A673 (cell line): ENCODE measurements at regions not wholly inside any gene's neighbourhood (a gene's known extent, or its start where the extent isn't known, plus 50 kb on each side); places are given as distances from the start of the nearest gene placed in this dataset.

Experiments used
- BruUV-seq: library from RNA; stranded (reverse); fragments of 400-500 nt; replicated peaks from 2 replicates; lab custom pipeline; 2021; lab: Mats Ljungman, UMichigan
- CTCF ChIA-PET: fragments of 300-600 bp; sonication (Branson Sonifier 250); formaldehyde crosslinking; loops from one replicate; lab custom pipeline; 2022; ENCODE audit warnings: antibody characterized with exemption; lab: Charles Lee
- POLR2A ChIA-PET: fragments of 300-600 bp; sonication (Branson Sonifier 250); formaldehyde crosslinking; loops from one replicate; lab custom pipeline; 2022; ENCODE audit warnings: antibody characterized with exemption; ENCODE audit not compliant: low non-redundant PET; lab: Charles Lee
- DNase-seq: peaks from one replicate; pipeline ENCODE4 v3.0.0-alpha.2; 2015; ENCODE audit warnings: low spot score
- H3K27ac ChIP-seq: fragments of 200-600 bp; sonication (generic); 2 replicates; pipeline ENCODE4 v1.5.1; 2016; ENCODE audit warnings: mixed run types, low read depth, mild to moderate bottlenecking, mixed read lengths, antibody characterized with exemption, low read length; ENCODE audit not compliant: poor library complexity, severe bottlenecking
- H3K27me3 ChIP-seq: fragments of 200-600 bp; sonication (generic); replicated peaks from 2 replicates; pipeline ENCODE4 v1.6.1; 2017; ENCODE audit warnings: mixed run types, low read depth, mild to moderate bottlenecking, mixed read lengths, antibody characterized with exemption, low read length; ENCODE audit not compliant: insufficient read depth, poor library complexity
- H3K36me3 ChIP-seq: fragments of 200-600 bp; sonication (generic); 2 replicates; pipeline ENCODE4 v1.6.1; 2016; ENCODE audit warnings: mixed run types, mild to moderate bottlenecking, mixed read lengths, antibody characterized with exemption, low read length; ENCODE audit not compliant: insufficient read depth, poor library complexity, severe bottlenecking
- H3K4me1 ChIP-seq: fragments of 200-600 bp; sonication (generic); 2 replicates; pipeline ENCODE4 v1.6.1; 2017; ENCODE audit warnings: mixed run types, mild to moderate bottlenecking, mixed read lengths, antibody characterized with exemption, low read length; ENCODE audit not compliant: insufficient read depth, poor library complexity, severe bottlenecking
- H3K4me3 ChIP-seq: fragments of 200-600 bp; sonication (generic); 2 replicates; pipeline ENCODE4 v1.5.1; 2016; ENCODE audit warnings: low read depth, mixed run types, mild to moderate bottlenecking, mixed read lengths, low read length; ENCODE audit not compliant: poor library complexity, severe bottlenecking
- H3K9me3 ChIP-seq: fragments of 200-600 bp; sonication (generic); 2 replicates; pipeline ENCODE4 v1.6.1; 2016; ENCODE audit warnings: mixed run types, low read depth, mild to moderate bottlenecking, mixed read lengths, antibody characterized with exemption, low read length; ENCODE audit not compliant: poor library complexity, severe bottlenecking
- CTCF ChIP-seq: fragments of 300-800, 200-600 bp; sonication (generic); conservative IDR thresholded peaks from 2 replicates; pipeline ENCODE4 v1.5.1; 2017; ENCODE audit warnings: low read depth, mild to moderate bottlenecking, antibody characterized with exemption, low read length, moderate library complexity, mixed read lengths
- EZH2 ChIP-seq: fragments of 200-600 bp; sonication (generic); IDR thresholded peaks from 2 replicates; pipeline ENCODE4 v1.6.1; 2017; ENCODE audit warnings: borderline replicate concordance, low read depth, mild to moderate bottlenecking, mixed read lengths, antibody characterized with exemption, low read length; ENCODE audit not compliant: poor library complexity, severe bottlenecking
- intact Hi-C: fragments of 100-400 bp; cut with micrococcal nuclease; formaldehyde crosslinking; loops from one replicate; pipeline ENCODE4 v1.10.0; 2022; ENCODE audit not compliant: unreplicated experiment

GRCh38 chr2:13545320-13545719 is 828.6 kb downstream of the TRIB2 start:
- H3K4me1 ChIP-seq: no peaks in the 10 kb centered on the region
- no peak overlapping the region for H3K4me3 ChIP-seq
- CTCF ChIA-PET: no interaction called here
- no peak for TF ChIP-seq CTCF
- no peak for TF ChIP-seq EZH2
- H3K9me3 ChIP-seq: no peaks in the 10 kb centered on the region
- no peak for DNase-seq
- peaks cover 27% of the 10 kb centered on the region for H3K27me3 ChIP-seq
- POLR2A ChIA-PET: no interaction called here
- no peak overlapping the region for H3K27ac ChIP-seq
- intact Hi-C loops: no loop called here
- no peaks in the 10 kb centered on the region for H3K36me3 ChIP-seq
- no TSS peak for BruUV-seq

GRCh38 chr2:13546131-13546530 is 829.4 kb downstream of the TRIB2 start:
- CTCF ChIA-PET: no interaction called here
- no peaks in the 10 kb centered on the region for H3K9me3 ChIP-seq
- no TSS peak for BruUV-seq

GRCh38 chr2:13550285-13551231 is 833.8 kb downstream of the TRIB2 start:
- BruUV-seq: no TSS peak
- Histone ChIP-seq H3K27ac (no peak overlapping the region), H3K27me3 (peaks cover 13% of the 10 kb centered on the region), H3K36me3 (no peaks in the 10 kb centered on the region), H3K4me1 (no peaks in the 10 kb centered on the region), H3K4me3 (no peak overlapping the region), H3K9me3 (no peaks in the 10 kb centered on the region)
- POLR2A ChIA-PET: no interaction called here
- intact Hi-C loops: no loop called here
- no peak for DNase-seq
- no peak for TF ChIP-seq CTCF
- CTCF ChIA-PET: no interaction called here

More at GRCh38 chr2:13546131-13546530, 829.4 kb downstream of the TRIB2 start:
- Histone ChIP-seq H3K4me3 (no peak overlapping the region), H3K4me1 (no peaks in the 10 kb centered on the region), H3K27me3 (peaks cover 25% of the 10 kb centered on the region), H3K27ac (no peak overlapping the region), H3K36me3 (no peaks in the 10 kb centered on the region)
- TF ChIP-seq CTCF (no peak), EZH2 (no peak)
- DNase-seq: no peak
- intact Hi-C loops: no loop called here
- POLR2A ChIA-PET: no interaction called here
